ENCODE measurements at regions not wholly inside any gene's neighbourhood (a gene's known extent, or its start where the extent isn't known, plus 50 kb on each side); places are given as distances from the start of the nearest gene placed in this dataset.

GRCh38 chr5:18876565-18876964 is 1111.4 kb downstream of the CDH18 start:
- no peak for DNase-seq (ENCODE audit: low read depth in 4 of 4, low spot score in 1 of 4)

- no peak for DNase-seq (ENCODE audit: low read depth in 4 of 4, low spot score in 1 of 4)
Observed at GRCh38 chr5:18881615-18882014, 1106.4 kb downstream of the CDH18 start.

GRCh38 chr5:18882154-18882553 is 1105.8 kb downstream of the CDH18 start:
- DNase-seq (ENCODE audit: low read depth in 4 of 4, low spot score in 1 of 4): no peak

GRCh38 chr5:18888821-18889220 is 1099.2 kb downstream of the CDH18 start:
- no peak for DNase-seq (ENCODE audit: low read depth in 4 of 4, low spot score in 1 of 4)

- no peak for DNase-seq (ENCODE audit: low read depth in 4 of 4, low spot score in 1 of 4)
Observed at GRCh38 chr5:18900644-18901043, 1087.4 kb downstream of the CDH18 start.

DNA sequence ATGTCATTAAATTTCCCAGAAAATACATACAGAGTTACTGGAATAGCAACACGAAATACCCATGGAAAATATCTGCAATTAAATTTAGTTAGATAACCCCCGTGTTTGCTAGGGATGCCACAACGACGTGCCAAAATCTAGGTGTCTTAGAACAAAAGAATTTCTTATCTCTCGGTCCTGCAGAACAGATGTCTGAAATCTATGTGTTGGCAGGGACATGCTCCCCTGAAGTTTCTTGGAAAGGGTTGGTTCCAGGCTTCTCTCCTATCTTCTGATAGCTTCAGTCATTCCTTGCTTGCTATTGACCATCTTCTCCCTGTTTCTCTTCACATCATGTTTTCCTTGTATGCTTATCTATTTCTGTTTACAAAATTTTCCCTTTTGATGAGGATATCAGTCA is 1067.0 kb downstream of the CDH18 start:
- no peak for DNase-seq (ENCODE audit: low read depth in 4 of 4, low spot score in 1 of 4)

DNA sequence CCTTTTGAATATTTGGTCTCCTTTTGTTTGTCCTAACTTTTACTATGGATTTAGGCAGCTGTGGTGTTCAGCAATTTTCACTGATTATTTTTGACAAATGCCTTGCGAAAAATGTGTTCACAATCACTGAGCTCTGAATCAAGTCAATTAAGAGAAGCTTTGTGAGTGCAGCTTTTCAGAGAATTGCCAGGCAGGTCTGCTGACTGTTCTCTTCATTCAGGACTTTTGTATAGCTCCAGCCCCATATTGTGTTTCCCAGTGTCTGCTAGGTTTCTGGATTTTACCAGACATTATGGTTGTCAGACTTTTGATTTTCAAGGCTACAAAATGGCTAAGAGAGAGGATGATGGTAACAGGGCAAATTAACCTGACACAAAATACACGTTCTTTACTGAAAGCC is 1055.9 kb downstream of the CDH18 start:
- DNase-seq (ENCODE audit: low read depth in 4 of 4, low spot score in 1 of 4): no peak

- no peak for DNase-seq (ENCODE audit: low read depth in 4 of 4, low spot score in 1 of 4)
Observed at GRCh38 chr5:18944771-18945170, 1043.2 kb downstream of the CDH18 start.

GRCh38 chr5:18954239-18954638 is 1033.8 kb downstream of the CDH18 start:
- no peak for DNase-seq (ENCODE audit: low read depth in 4 of 4, low spot score in 1 of 4)

GRCh38 chr5:18959535-18959934 is 1028.5 kb downstream of the CDH18 start:
- DNase-seq (ENCODE audit: low read depth in 4 of 4, low spot score in 1 of 4): no peak

DNA sequence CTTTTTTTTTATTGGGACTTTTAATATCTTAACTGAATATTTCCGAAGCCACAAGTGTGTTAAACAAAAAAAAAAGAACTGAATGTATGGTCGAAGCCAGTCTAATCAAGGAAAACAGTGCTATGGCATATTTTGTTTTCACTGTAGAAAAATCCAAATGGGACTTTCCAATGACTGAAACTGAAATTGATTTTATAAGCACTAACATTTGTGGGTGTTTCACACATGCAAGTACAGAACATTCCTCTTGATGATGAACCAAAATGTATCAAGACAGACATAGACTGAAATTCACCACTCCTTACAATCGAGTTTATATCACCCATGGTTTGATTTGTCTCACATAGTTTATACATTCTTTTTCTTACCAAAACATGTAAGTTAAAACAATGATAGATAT is 1026.8 kb downstream of the CDH18 start:
- DNase-seq (ENCODE audit: low read depth in 4 of 4, low spot score in 1 of 4): no peak

DNA sequence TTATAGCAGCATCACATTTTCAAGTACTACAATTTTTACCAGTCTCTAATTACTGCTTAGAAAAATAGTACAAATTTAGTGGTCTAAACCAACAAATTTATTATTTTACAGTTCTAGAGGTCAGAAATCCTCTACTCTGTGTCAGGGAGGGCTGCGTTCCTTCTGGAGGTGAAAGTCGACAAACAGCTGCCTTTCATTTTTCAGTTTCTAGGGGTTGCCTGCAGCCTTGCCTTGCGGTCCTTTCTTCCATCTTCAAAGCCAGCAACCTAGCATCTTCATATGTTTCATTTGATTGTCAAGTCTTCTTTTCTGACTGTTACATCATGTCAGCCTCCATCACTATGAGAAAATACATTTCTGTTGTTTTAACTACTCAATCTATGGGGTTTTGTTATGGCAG is 1022.1 kb downstream of the CDH18 start:
- DNase-seq (ENCODE audit: low read depth in 4 of 4, low spot score in 1 of 4): no peak

GRCh38 chr5:18967637-18968036 is 1020.4 kb downstream of the CDH18 start:
- no peak for DNase-seq (ENCODE audit: low read depth in 4 of 4, low spot score in 1 of 4)

DNA sequence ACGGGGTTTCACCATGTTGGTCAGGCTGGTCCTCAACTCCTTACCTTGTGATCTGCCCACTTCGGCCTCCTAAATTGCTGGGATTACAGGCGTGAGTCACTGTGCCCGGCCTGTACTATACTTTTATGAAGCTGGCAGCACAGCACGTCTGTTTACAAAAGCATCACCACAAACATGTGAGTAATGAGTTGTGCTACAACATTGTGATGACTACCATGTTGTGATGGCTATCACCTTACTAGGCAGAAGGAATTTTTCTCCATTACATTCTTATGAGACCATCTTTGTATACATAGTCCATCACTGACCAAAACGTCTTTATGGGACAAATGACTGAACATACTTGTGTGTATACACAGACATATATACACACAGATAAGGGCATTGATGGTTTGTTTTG is 1019.0 kb downstream of the CDH18 start:
- DNase-seq (ENCODE audit: low read depth in 4 of 4, low spot score in 1 of 4): no peak

DNA sequence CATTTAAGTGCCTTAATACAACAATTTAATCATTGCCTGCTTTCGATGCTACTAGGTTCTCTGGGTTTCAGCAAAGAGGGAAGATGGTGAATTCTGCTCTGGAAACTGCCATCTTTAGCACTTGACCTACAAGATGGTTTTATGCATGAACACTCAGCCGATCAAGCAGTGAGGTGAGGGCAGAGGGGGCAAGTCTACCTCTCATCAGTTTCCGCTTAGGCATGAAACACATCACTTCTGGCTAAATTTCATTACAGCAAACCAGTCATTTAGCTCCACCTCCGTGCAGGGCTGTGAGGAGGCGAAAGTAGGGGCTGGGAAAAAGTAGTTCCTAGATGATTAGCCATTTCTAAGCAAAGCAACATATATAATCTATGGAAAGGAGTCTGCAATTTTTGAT is 1018.0 kb downstream of the CDH18 start:
- no peak for DNase-seq (ENCODE audit: low read depth in 4 of 4, low spot score in 1 of 4)

GRCh38 chr5:18972177-18972576 is 1015.8 kb downstream of the CDH18 start:
- DNase-seq (ENCODE audit: low read depth in 4 of 4, low spot score in 1 of 4): no peak

DNA sequence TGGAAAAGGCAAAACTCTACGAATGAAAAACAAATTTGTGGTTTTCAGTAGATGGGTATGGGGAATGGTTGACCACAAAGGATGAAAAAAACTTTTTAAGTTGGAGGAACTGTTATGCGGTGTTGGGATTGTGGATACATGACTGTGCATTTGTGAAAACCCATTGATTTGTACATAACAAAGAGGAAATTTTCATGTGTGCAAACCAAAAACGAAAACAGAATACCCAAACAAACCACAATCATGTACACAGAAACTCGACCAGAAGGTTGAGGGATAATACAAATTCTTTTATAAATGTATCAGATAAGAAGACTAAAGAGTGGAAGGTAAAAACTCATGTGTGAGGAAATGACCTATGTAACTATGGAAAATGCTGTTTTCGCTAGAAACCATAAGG is 1012.4 kb downstream of the CDH18 start:
- DNase-seq (ENCODE audit: low read depth in 4 of 4, low spot score in 1 of 4): no peak

GRCh38 chr5:18977880-18978279 is 1010.1 kb downstream of the CDH18 start:
- no peak for DNase-seq (ENCODE audit: low read depth in 4 of 4, low spot score in 1 of 4)

GRCh38 chr5:18984559-18985080 is 1003.4 kb downstream of the CDH18 start:
- no peak for DNase-seq (ENCODE audit: low read depth in 4 of 4, low spot score in 1 of 4)

DNA sequence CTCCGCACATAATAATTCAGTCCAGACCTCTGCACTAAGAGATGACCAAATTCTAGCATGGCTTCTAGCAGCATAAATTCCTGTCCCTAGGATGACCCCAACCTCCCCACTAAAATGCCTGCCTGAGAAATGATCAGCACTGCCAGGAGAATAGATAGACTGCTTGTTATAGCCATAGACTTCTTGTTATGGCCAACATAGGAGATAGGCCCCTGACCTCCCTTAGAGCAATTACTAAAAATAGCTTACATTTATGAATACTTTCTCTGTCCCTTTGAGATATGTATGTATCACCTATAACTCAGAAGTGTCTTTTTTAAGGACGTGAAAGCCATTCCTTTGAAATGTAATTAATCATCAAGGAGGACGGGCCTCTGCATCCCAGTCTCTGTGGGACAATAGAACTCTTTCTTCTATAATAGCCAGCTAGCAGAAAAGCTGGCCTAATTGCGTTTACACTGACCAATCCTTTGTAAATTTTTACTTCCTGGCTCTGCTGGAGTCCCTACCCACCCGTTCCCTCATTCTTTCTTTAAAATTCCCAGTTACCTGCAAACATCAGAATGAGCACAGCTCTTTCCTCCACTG is 1002.7 kb downstream of the CDH18 start:
- no peak for DNase-seq (ENCODE audit: low read depth in 4 of 4, low spot score in 1 of 4)

GRCh38 chr5:18987101-18987500 is 1000.9 kb downstream of the CDH18 start:
- no peak for DNase-seq (ENCODE audit: low read depth in 4 of 4, low spot score in 1 of 4)

- DNase-seq (ENCODE audit: low read depth in 4 of 4, low spot score in 1 of 4): no peak
Observed at GRCh38 chr5:18990852-18991251, 997.1 kb downstream of the CDH18 start.

DNA sequence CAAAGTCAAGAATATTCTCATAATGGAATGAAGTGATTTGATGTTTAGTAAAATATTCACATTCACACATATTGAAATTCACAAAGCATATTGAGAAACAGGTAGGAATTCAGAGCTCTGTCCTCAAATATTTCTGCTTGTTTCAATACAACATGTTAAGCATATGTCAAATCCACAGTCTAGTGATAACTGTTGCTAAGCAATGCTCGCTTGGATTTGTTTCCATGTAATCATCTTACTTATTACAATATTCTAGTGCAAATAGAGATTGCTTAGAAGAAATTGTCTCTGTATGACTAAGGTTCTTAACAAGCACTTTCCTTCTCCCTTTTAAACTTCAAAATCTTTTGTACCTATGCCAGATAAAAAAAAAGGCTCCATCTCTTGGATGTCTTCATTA is 995.7 kb downstream of the CDH18 start:
- DNase-seq (ENCODE audit: low read depth in 4 of 4, low spot score in 1 of 4): no peak

GRCh38 chr5:18999478-18999877 is 988.5 kb downstream of the CDH18 start:
- no peak for DNase-seq (ENCODE audit: low read depth in 4 of 4, low spot score in 1 of 4)

Data from stimulated activated CD4-positive, alpha-beta T cell treated with anti-CD3 and anti-CD28 coated beads, Interleukin-1b, Interleukin-23, amount 100 ng/mL, for 24 hours (primary cell).